HuH-7 (cell line): ENCODE measurements at regions not wholly inside any gene's neighbourhood (a gene's known extent, or its start where the extent isn't known, plus 50 kb on each side); places are given as distances from the start of the nearest gene placed in this dataset.
"Not testable (repeated sequence)": the region's sequence is repeated elsewhere in the genome, so short reads cannot be mapped to it uniquely, and the experiment has no call there.

ENCODE experiments used
- DNase-seq: peaks from one replicate; pipeline ENCODE4 v3.0.0; 2011; ENCODE audit warnings: low spot score

GRCh38 chr4:186775902-186776301 is 52.2 kb upstream of the FAT1 start:
- DNase-seq: no peak

GRCh38 chr4:186778134-186778533 is 54.5 kb upstream of the FAT1 start:
- DNase-seq: no peak

GRCh38 chr4:186780291-186781031 is 56.8 kb upstream of the FAT1 start:
- no peak for DNase-seq

GRCh38 chr4:186781032-186781917 is 57.6 kb upstream of the FAT1 start:
- no peak for DNase-seq

- no peak for DNase-seq
Observed at GRCh38 chr4:186782302-186782701, 58.6 kb upstream of the FAT1 start.

GRCh38 chr4:186787536-186787935 is 63.9 kb upstream of the FAT1 start:
- DNase-seq: no peak

GRCh38 chr4:186789651-186790050 is 66.0 kb upstream of the FAT1 start:
- DNase-seq: no peak

- DNase-seq: no peak
Observed at GRCh38 chr4:186790630-186791029, 67.0 kb upstream of the FAT1 start.

- DNase-seq: no peak
Observed at GRCh38 chr4:186792728-186793366, 69.2 kb upstream of the FAT1 start.

- DNase-seq: no peak
Observed at GRCh38 chr4:186798951-186799659, 75.4 kb upstream of the FAT1 start.

- DNase-seq: no peak
Observed at GRCh38 chr4:186805020-186805820, 81.6 kb upstream of the FAT1 start.

GRCh38 chr4:186805917-186806316 is 82.3 kb upstream of the FAT1 start:
- DNase-seq: not testable (repeated sequence)

GRCh38 chr4:186806679-186807421 is 83.2 kb upstream of the FAT1 start:
- no peak for DNase-seq

GRCh38 chr4:186807808-186808629 is 84.4 kb upstream of the FAT1 start:
- no peak for DNase-seq

GRCh38 chr4:186808630-186809018 is 85.0 kb upstream of the FAT1 start:
- no peak for DNase-seq

- no peak for DNase-seq
Observed at GRCh38 chr4:186809070-186809469, 85.4 kb upstream of the FAT1 start.

- no peak for DNase-seq
Observed at GRCh38 chr4:186810613-186811150, 87.0 kb upstream of the FAT1 start.

GRCh38 chr4:186812592-186812991 is 88.9 kb upstream of the FAT1 start:
- no peak for DNase-seq

- no peak for DNase-seq
Observed at GRCh38 chr4:186813377-186814068, 89.9 kb upstream of the FAT1 start.
